Hepatocyte (in vitro differentiated cells): ENCODE measurements at regions not wholly inside any gene's neighbourhood (a gene's known extent, or its start where the extent isn't known, plus 50 kb on each side); places are given as distances from the start of the nearest gene placed in this dataset.
"Not testable (repeated sequence)": the region's sequence is repeated elsewhere in the genome, so short reads cannot be mapped to it uniquely, and the experiment has no call there.

Experiments
- EZH2 ChIP-seq: fragments of 200-600 bp; sonication (generic); IDR thresholded peaks from 2 replicates; pipeline ENCODE4 v1.6.1; 2016; ENCODE audit warnings: antibody characterized with exemption, mild to moderate bottlenecking, borderline replicate concordance
- EZH2phosphoT487 ChIP-seq: fragments of 200-600 bp; sonication (generic); IDR thresholded peaks from one replicate; pipeline ENCODE4 v1.6.1; 2018; ENCODE audit warnings: antibody characterized with exemption, mild to moderate bottlenecking, low read depth, moderate library complexity; ENCODE audit not compliant: unreplicated experiment, severe bottlenecking
- TF ChIP-seq, protein P1 (sequence below): fragments of 200-600 bp; sonication (generic); IDR thresholded peaks from 2 replicates; pipeline ENCODE4 v1.5.1; 2016; ENCODE audit warnings: antibody characterized with exemption, mild to moderate bottlenecking; ENCODE audit not compliant: poor library complexity

DNA sequence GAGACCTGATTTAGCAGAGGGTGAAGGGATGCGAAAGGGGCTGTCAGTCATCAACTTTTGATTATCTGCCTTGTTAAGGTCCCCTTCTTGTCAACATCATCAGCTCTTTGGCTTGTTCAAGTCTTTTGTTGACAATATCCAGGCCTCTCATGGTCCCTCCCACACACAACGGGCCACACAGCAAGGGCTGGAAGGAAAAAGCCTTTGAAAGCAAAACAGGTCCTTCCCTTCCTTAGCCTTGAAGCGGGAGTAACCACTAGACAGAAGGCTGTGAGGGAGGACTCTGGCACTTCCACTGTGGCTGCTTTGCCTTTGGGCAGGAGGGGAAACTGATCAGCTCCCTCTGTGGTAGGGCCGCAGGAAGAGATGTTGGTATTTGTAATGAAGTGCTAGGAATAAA is 63.8 kb downstream of the HOXC4 start:
- TF ChIP-seq, protein P1, sequence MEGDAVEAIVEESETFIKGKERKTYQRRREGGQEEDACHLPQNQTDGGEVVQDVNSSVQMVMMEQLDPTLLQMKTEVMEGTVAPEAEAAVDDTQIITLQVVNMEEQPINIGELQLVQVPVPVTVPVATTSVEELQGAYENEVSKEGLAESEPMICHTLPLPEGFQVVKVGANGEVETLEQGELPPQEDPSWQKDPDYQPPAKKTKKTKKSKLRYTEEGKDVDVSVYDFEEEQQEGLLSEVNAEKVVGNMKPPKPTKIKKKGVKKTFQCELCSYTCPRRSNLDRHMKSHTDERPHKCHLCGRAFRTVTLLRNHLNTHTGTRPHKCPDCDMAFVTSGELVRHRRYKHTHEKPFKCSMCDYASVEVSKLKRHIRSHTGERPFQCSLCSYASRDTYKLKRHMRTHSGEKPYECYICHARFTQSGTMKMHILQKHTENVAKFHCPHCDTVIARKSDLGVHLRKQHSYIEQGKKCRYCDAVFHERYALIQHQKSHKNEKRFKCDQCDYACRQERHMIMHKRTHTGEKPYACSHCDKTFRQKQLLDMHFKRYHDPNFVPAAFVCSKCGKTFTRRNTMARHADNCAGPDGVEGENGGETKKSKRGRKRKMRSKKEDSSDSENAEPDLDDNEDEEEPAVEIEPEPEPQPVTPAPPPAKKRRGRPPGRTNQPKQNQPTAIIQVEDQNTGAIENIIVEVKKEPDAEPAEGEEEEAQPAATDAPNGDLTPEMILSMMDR, result not testable (repeated sequence)
- TF ChIP-seq EZH2, EZH2phosphoT487: not testable (repeated sequence)
